Right atrium auricular region (tissue), 2 donors: ENCODE measurements at regions not wholly inside any gene's neighbourhood (a gene's known extent, or its start where the extent isn't known, plus 50 kb on each side); places are given as distances from the start of the nearest gene placed in this dataset.

ENCODE experiments used
- DNase-seq: peaks from one replicate; pipeline ENCODE4 v3.0.0-alpha.2; 2019; ENCODE audit warnings: low spot score
- H3K27ac ChIP-seq, 2 donors: fragments of 200-600 bp; sonication (generic); 1 replicate in 1 of 2; 2 replicates in 1 of 2; pipeline ENCODE4 v1.5.1; 2016 to 2019
- H3K27me3 ChIP-seq, 2 donors: fragments of 200-600 bp; sonication (generic); one replicate each; pipeline versions ENCODE4 v1.5.1 to v1.6.0; 2017 to 2019
- H3K36me3 ChIP-seq: fragments of 200-600 bp; sonication (generic); one replicate; pipeline ENCODE4 v1.5.1; 2016
- H3K4me1 ChIP-seq, 2 donors: fragments of 200-600 bp; sonication (generic); one replicate each; pipeline versions ENCODE4 v1.5.1 to v1.6.0; 2017 to 2019
- H3K4me3 ChIP-seq, 2 donors: fragments of 200-600 bp; sonication (generic); 1 replicate in 1 of 2; 2 replicates in 1 of 2; pipeline ENCODE4 v1.5.1; 2017 to 2019; ENCODE audit warnings: mild to moderate bottlenecking in 1 of 2, moderate library complexity in 1 of 2
- H3K9me3 ChIP-seq, 2 donors: fragments of 200-600 bp; sonication (generic); one replicate each; pipeline ENCODE4 v1.5.1; 2019
- TF ChIP-seq, protein P1 (sequence below), 2 donors: fragments of 200-600 bp; sonication (generic); IDR thresholded peaks; one replicate each; pipeline ENCODE4 v1.5.1; 2019; ENCODE audit warnings: antibody characterized with exemption in 2 of 2

DNA sequence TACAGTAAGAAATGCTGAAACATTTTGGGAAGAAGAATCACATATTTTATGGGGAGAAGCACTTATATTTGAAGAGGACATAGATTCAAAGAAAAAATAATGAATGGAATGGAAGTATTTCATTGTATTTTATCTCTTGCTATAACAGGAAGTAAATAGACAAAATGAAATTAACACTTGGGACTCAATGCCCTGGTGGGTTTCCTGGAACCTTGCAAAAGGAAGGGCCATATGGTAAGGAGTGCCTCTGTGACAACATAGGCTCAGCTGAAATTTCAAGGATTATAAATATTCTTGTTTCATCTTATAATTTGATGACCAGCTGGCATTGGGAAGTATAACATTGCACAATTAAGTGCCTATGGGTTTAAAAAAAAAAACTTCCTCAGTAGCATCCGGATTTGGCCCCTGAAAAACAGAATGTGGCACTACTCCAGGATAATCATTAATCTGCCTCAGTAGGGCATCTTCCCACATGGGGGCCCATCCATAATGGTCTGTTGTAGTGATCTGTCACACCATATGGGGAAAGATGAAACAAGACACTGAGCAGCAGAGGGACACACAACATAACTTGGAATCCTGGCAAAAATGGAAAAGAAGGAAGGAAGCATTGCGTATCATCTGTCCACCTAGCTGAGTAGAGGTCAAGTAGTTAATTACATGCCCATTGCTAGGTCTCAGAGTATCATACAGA is 321.6 kb downstream of the NDFIP2 start:
- Histone ChIP-seq H3K27ac (no peak overlapping the region), H3K4me3 (no peak overlapping the region), H3K36me3 (no peaks in the 10 kb centered on the region), H3K4me1 (peaks cover 0 to 2% of the 10 kb centered on the region in 2 donors), H3K9me3 (no peaks in the 10 kb centered on the region), H3K27me3 (no peaks in the 10 kb centered on the region)
- DNase-seq = no peak
- TF ChIP-seq, protein P1, sequence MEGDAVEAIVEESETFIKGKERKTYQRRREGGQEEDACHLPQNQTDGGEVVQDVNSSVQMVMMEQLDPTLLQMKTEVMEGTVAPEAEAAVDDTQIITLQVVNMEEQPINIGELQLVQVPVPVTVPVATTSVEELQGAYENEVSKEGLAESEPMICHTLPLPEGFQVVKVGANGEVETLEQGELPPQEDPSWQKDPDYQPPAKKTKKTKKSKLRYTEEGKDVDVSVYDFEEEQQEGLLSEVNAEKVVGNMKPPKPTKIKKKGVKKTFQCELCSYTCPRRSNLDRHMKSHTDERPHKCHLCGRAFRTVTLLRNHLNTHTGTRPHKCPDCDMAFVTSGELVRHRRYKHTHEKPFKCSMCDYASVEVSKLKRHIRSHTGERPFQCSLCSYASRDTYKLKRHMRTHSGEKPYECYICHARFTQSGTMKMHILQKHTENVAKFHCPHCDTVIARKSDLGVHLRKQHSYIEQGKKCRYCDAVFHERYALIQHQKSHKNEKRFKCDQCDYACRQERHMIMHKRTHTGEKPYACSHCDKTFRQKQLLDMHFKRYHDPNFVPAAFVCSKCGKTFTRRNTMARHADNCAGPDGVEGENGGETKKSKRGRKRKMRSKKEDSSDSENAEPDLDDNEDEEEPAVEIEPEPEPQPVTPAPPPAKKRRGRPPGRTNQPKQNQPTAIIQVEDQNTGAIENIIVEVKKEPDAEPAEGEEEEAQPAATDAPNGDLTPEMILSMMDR (IDR thresholded peaks at IDR 0.05) = no peak

DNA sequence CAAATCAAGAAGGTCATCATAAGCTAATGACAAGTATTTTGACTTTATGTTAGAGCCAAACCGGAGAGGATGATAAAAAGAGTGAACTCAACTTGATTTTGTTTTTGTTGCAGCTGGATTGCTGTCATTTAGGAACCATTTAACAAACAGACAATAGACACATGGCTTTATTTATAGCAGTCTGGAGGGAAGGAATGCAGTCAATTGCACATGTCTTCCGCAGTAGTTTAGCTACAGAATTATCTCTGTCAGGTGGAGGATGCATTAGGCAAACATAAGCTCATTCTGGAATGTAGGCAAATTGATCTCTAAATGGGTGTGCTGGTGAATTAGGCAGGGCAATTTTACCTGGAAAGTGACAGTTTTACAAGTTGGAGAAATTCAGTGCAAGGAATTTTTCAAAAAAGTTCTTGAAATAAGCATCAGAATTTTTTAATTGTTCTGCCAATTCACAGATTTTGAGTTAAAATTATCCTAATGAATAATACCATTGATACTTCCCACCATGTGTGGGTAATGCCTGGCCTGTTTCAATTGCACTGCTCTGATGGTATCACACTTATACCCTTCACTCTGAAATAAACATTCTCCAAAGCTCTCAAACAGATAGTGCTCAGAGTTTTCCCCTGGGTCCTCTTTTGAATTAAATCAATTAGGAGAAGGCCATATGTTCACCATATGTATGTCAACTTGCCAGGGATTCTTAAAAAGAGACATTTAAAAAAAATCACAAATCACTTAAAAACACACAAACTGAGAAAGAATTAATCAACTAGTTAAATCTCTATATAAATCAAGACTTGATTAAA is 318.3 kb downstream of the NDFIP2 start:
- TF ChIP-seq, protein P1 (IDR thresholded peaks at IDR 0.05) = no peak
- no peak overlapping the region for H3K4me3 ChIP-seq
- peaks cover 0 to 2% of the 10 kb centered on the region in 2 donors for H3K4me1 ChIP-seq
- no peaks in the 10 kb centered on the region for H3K9me3 ChIP-seq
- no peaks in the 10 kb centered on the region for H3K36me3 ChIP-seq
- DNase-seq = no peak
- H3K27ac ChIP-seq = no peak overlapping the region
- no peaks in the 10 kb centered on the region for H3K27me3 ChIP-seq

DNA sequence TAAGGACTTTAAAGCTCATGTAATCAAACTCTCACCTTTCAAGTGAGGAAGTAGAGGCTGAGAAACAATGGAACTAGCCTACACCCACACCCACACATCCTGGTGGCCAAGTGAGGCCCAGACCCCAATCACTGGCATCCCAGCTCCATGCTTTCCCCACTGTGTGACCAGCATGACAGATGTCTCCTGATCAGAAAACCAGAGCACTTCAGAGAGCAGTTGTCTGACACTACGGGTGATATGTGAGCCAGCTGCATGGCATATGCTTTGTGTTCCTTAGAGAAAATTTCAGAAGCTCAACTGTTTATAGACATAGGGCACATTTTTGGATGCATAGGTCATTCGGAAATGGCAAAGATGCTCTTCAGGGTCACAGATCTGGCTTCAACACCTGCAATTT is 315.2 kb downstream of the NDFIP2 start:
- H3K4me3 ChIP-seq = no peak overlapping the region
- no peaks in the 10 kb centered on the region for H3K27me3 ChIP-seq
- peaks cover 0 to 2% of the 10 kb centered on the region in 2 donors for H3K4me1 ChIP-seq
- no peak overlapping the region for H3K27ac ChIP-seq
- H3K9me3 ChIP-seq = no peaks in the 10 kb centered on the region
- TF ChIP-seq, protein P1 (IDR thresholded peaks at IDR 0.05) = no peak
- no peaks in the 10 kb centered on the region for H3K36me3 ChIP-seq
- no peak for DNase-seq

DNA sequence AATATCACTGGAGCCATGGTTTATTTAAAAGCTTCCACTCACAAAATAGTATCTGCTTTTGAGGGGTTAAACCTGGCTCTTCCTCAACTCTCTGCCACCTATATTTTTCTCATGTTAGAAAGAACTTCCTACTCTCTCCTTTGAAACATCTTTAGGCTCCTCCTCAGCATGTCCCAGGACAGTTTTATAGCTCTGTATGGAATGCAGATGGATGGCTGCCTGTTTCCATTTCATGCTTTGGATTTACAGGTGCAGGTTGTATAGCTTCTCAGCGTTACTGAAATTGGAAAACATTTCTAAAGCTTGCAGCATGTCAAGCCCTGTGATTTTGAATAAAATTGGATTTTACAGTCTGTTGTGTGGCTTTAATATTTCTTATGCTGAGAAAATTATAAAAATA is 314.0 kb downstream of the NDFIP2 start:
- peaks cover 0 to 2% of the 10 kb centered on the region in 2 donors for H3K4me1 ChIP-seq
- no peaks in the 10 kb centered on the region for H3K9me3 ChIP-seq
- no peaks in the 10 kb centered on the region for H3K27me3 ChIP-seq
- DNase-seq = no peak
- TF ChIP-seq, protein P1 (IDR thresholded peaks at IDR 0.05) = no peak
- H3K27ac ChIP-seq = no peak overlapping the region
- H3K4me3 ChIP-seq = no peak overlapping the region
- H3K36me3 ChIP-seq = no peaks in the 10 kb centered on the region

DNA sequence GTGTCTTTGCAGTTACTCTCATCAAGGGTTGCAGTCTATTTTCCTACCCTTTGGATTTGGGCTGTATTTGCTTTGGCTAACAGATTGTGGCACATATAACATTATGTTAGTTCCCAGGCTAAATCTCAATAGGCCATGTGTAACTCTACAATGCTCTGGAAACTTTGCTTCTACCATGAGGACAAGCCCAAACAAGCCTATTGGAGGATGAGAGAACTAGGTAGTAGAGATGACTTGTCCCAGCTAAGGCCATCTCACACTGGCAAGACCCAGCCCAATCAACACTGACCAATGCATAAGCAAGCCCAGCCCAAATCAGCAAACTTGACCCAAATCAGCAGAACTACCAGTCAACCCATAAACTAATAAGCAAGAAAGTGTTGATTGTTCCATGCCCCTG is 311.8 kb downstream of the NDFIP2 start:
- H3K27ac ChIP-seq = no peak overlapping the region
- TF ChIP-seq, protein P1 (IDR thresholded peaks at IDR 0.05) = no peak

More for the DNA sequence above, 311.8 kb downstream of the NDFIP2 start:
- no peaks in the 10 kb centered on the region for H3K4me1 ChIP-seq
- no peak for DNase-seq
- no peak overlapping the region for H3K4me3 ChIP-seq
- H3K36me3 ChIP-seq = no peaks in the 10 kb centered on the region
- H3K27me3 ChIP-seq = no peaks in the 10 kb centered on the region
- peaks cover 0 to 10% of the 10 kb centered on the region in 2 donors for H3K9me3 ChIP-seq
